Stimulated activated CD4-positive, alpha-beta T cell treated with anti-CD3 and anti-CD28 coated beads, TNF-alpha, amount 100 ng/mL, for 4 hours (primary cell): ENCODE measurements at regions not wholly inside any gene's neighbourhood (a gene's known extent, or its start where the extent isn't known, plus 50 kb on each side); places are given as distances from the start of the nearest gene placed in this dataset.
"Not testable (repeated sequence)": the region's sequence is repeated elsewhere in the genome, so short reads cannot be mapped to it uniquely, and the experiment has no call there.

Experiments used
- DNase-seq, 3 experiments: peaks; one replicate each; pipeline ENCODE4 v3.0.0-alpha.2; 2020; ENCODE audit warnings: low read depth in 3 of 3

DNA sequence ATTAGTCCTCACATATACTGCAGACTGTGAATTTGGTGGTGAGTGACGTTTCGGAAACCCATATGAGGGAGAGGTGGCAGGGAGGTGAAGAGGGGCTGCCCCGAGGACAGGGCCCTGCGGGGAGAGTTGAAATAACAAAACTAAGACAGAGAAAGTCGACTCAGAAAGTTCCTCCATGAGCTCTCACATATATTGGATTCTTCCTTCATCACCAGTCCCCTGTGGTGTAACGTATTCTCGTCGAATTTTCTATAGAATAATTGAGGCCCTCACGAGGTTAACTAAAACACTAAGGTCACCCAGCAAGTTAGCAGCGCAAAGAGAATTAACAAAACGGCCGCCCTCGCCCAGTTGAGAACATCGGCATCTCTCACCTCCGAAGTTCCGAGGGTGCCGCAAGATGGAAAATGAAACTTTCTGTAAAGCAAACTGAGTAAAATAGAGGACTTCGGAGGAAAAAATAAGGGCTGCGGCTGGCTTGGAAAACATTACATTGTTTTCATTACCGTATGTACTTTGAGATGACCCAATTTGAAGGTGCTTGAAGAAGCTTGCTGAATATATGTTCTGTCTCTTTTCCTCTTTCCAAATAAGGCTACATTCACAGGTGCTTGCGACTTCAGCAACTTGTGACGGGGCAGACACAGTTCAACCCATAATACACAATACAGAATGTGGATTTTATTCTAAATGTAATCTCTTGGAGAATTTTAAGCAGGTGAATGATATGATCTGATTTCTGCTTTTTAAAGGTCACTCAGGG is 490.9 kb upstream of the JARID2 start:
- peak in 1 of 3 experiments; percentile 43 for DNase-seq

DNA sequence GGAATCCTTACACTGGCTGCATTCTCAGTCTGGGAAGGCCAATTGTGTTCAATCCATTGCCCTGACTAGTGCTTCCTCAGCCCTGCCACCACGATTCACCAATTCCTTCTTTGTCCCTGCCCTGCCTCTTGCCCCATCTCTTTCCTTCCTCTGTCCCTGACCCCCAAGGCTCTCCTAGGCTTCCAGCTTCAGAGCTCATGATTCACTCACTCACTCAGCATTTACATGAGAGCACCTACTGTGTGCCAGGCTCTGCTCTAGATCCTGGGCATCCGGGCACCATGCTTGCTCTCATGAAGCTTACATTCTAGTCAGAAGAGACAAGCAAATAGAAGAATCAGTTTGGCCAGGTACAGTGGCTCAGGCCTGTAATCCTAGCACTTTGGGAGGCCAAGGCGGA is 489.5 kb upstream of the JARID2 start:
- no peak for DNase-seq

DNA sequence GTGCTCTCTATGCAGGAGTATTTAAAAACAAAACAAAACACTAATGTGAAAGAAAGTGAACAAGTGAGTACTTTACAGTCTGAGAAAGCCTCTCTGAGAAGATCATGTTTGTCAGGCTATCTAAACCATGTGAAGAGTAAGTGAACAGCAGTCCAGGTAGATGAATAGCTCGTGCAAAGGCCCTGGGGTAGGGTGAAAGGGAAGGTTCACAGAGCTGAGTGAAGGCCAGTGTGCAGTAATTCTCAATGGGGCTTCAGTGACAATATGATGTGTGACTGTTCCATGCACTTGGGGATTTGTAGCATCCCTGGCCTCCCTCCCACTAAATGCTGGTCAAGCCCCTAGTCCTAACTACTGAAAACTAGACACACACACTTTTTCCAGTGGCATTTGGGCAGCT is 488.9 kb upstream of the JARID2 start:
- no peak for DNase-seq

DNA sequence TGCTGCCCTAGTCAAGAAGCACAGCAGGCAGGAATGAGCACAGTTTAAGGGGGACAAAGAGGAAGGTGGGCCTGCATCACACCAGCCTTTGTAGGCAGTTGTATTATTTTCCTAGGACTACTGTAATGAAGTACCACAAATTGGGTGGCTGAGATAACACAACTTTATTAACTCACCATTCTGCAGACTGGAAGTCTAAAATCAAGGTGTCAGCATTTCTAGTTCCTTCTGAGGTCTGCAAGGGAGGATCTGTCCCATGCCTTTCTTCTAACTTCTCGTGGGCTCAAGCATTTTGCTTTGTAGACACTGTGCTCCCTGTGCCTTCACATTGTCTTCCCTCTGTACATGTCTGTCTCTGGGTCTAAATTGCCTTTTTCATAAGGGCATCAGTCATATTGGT is 488.5 kb upstream of the JARID2 start:
- DNase-seq: no peak

DNA sequence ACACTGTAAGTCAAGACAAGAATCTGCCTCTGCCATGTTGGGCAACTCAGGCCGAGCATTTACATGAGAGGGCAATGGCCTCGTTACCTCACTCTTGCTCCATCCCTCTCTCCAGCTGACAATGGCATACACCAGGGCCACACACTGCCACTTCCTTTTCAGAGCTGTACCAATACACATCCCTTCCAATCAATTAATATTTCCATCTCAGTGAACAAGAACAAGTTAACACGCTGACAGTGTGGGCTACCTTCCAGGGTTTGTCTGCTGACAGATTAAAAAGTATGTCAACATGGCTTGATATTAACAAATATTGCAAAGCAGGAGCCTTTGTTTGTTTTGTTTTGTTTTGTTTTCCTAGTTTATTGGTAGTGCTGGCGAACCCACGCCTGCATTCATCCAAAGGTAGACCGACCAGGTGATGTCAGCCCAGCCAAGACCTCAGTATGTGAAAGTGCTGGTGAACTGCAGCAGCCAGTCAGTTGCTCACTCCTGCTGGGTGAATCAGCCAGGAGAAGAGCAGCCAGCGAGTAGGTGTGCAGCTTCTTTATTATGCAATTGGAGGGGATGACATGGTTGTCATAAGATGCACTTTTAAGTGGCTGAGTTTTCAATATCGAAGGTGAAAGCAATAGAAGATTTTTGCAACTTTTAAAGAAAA is 487.3 kb upstream of the JARID2 start:
- DNase-seq: no peak

DNA sequence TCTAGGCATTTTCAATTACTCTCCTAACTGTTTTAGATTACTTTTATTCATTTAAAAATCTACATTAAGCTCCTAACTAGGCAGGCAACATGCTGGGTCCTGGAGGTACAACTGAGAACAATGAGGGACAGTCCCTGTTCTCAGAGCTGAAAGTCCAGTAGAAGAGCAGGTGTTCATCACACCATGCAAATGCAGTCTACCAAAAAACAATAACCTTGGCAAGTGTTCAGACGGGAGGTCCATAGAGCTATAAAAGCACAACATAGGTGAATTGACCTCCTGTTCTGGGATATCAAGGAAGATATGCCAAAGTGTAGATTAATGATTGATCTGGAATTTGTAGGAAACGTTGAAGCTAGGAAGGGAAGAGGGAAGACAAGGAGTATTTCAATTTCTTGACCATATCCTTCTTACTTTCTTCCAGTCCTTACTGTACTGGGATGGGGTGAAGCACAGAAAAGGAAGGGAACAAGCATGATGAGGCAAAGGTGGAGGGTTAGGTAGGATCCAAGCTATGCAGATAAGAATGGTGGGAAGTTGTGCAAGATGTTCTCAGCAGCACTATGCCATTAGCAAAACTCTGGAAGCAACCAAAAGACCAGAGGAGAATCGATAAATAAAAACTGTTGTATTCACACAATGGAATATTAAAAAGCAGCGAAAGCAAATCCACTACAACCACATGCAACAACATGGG is 485.7 kb upstream of the JARID2 start:
- no peak for DNase-seq

DNA sequence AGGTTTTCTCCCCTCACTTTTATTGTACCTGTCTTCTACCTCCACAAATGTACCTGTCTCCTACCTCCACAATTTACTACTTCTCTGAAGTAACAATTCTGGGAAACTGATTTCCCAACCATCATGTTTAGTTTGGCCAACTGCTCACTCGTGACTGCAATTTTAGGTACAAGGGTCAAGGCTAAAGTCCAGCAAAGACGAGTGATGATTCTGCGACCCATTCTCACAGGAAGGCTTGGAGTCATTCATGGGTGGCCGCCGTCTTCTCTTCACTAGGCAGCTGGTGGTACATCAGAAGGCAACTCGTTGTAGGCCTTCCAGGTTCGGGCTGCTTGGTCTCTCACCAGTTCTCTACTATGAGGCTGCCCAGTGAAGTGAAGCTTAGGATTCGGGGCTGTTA is 483.8 kb upstream of the JARID2 start:
- no peak for DNase-seq

DNA sequence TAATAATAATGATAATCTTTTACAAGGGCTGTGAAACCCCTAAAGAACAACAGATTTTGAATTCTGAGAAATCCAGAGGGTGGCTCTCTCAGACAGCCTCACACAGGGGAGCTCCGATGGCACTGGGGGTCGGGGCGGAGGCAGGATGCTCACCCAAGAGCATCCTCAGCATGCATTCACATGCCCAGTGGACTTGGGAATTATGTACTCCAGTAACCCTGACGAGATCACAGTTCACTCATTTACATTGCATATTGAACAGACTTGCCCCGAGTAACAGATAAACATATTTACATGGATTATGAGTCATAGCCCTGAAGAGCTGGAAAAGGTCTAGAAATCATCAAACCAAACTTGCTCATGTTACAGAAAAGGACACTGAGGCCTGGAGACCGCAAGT is 482.7 kb upstream of the JARID2 start:
- no peak for DNase-seq

DNA sequence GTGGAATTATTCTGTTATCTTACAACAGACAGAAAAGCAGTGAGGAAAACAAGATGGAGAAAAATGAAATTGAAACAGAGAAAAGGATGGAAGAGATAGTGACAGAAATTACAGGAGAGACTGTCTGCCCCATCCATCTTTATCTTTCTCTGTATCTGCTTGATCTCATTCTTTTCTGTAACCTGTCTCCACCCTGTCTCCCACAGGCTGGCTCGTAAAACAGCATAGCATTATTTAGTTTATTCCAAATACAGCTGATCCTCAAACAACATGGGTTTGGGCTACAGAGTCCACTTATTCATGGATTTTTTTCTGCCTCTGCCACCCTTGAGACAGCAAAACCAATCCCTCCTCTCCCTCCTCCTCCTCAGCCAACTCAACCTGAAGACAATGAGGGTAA is 482.3 kb upstream of the JARID2 start:
- no peak for DNase-seq

DNA sequence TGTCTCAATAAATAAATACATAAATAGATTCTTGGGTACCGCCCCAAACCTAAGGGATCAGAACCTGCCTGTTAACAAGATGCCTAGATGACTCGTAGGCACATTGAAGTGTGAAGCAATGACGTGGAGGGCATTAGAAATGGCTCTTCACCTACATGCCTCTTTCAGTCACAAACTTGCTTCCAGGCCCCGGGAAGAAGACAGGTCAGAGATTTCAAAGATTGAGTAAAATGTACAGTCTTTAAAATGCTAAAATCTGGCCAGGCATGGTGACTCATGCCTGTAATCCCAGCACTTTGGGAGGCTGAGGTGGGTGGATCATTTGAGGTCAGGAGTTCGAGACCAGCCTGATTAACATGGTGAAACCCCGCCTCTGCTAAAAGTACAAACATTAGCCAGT is 480.8 kb upstream of the JARID2 start:
- no peak for DNase-seq

DNA sequence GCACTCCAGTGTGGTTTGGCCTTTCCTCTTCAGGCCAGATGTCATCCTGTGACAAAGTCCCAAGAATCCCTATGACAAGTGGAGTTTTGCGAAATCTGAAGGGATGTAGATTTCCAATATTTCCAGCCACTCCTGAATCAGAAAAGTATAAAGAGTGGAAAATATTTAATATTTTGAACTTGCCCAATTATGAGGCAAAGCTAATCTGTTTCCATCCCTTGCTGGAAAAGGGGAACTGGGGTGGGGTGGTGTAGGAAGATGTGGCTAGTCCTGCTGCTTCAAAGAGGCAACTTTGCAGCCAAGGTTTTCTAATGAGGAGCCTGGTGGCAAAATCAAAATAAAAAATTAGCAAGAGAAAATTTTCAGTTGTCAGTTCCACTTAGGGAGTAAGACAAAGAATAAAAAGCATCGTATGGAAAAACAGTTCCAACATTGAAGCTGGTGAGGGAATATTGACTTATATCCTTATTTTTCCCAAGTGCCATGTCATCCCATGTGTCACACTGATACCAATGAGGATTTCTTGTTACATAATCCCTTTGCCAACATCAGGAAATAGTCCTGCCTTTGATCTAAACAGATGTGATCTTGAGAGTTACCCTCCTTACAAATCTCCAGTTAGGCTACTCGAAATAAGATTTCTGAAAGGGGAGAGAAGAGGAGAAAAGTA is 480.0 kb upstream of the JARID2 start:
- DNase-seq: no peak

DNA sequence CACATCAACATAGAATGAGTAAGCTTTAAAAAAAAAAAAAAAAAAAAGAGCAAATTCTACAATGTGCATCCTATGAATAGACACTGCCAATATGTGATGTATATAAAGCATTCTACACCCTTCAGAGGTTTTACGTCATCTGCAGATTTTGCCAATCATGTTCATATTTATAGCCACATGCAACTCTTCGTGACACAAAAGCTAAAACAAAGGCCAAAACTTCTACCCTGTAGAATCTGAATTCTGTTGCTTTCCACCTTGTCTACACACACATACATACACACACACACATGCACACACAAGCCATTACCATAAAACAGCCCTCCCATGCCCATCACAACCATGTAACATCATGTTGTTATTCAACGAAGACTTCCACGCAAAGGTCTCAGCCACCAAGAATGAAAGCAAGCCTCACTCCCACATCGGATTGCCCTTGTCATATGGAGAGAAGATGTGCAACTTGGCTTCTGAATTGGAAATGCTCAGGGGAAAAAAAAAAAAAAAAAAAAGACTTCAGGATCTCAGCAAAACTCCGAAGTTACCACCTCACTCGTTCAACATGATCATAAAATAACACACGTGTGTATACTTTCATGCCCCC is 479.4 kb upstream of the JARID2 start:
- DNase-seq: no peak

DNA sequence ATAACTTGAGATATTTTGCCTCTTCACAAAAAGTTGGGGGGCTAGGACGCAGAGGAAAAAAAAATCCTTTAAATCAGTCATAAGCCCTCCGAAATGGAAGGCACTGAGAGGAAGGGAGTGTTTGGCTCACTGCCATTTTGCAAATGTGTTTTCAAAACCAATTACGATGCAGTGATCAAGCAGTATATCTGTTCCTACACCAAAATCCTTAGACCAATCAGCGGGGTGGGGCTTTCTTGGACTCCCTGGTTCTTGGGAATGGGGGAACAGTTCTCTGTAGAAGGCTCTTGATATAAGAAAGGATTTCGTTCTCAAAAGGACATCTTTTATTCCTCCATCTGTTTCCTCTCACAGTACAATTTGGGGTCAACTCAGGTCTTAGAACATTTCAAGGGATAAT is 478.6 kb upstream of the JARID2 start:
- DNase-seq: no peak

DNA sequence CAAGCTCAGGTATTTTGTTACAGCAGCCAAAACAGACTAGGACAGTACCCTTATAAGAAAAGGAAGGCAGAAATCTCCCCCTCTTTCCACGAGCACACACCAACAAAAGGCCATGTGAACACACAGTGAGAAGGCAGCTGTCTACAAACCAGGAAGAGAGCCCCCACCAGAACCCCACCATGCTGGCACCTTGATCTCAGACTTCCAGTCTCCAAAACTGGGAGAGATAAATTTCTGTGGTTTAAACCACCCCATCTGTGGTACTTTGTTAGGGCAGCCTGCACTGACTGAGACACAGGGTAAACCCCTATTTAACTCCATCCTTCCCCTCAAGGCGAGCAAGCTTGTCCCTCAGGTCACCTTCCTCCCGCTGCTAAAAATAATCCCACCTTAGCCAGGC is 475.8 kb upstream of the JARID2 start:
- DNase-seq: no peak

DNA sequence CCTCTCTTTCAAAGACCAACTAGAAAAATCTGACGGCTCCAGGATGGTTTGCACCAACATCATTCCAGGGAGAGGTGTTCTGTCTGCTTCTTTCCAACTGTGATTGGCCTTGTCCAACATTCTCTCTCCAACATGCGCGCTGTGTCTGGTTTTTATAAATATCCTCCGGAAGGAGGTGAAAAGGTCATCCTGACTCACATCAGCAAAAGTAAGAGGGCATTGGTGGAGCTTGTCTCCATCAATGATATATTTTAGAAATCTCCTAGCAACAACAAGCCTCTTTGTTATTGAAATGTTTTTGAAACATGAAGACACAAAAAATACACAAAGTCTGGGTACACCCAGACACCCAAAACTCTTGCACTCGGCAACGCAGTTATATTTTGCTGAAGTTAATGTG is 475.3 kb upstream of the JARID2 start:
- no peak for DNase-seq

DNA sequence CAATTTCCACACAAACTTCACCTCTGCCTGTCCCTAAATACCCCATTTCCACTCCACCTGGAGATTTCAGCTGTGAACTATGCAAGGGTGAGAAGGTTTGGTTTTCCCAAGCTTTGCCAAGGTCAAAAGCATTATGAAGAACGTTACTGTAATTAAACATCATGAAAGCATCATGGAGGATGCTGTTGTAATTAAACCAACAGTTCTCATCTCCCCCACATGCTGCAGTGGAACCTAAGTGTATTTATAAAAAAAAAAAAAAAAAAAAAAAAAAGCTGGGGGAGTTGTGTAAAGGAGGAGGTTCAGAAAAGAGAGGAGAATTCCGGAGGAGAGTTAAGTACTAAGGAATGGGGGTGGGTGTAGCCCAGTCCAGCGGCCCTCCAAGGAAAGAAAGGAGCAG is 474.9 kb upstream of the JARID2 start:
- no peak for DNase-seq

DNA sequence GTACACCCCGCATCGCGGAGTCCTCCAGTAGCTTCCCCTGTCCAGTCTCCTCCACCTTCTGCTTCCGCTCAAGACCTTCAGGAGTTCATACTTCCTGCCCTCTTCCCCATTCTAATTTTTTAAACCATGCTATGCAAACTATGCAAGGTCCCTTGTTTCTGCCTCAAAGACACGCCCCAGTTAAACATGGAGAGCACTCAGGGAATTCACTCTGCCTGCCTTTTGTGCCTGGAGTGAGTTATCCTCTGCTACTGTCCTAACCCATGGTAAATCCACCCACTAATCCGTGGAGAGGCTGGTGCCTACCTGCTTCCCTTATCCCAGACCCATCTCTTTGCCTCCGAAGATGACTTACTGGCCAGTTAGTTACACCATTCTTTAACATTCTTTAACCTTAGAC is 473.7 kb upstream of the JARID2 start:
- DNase-seq: no peak

DNA sequence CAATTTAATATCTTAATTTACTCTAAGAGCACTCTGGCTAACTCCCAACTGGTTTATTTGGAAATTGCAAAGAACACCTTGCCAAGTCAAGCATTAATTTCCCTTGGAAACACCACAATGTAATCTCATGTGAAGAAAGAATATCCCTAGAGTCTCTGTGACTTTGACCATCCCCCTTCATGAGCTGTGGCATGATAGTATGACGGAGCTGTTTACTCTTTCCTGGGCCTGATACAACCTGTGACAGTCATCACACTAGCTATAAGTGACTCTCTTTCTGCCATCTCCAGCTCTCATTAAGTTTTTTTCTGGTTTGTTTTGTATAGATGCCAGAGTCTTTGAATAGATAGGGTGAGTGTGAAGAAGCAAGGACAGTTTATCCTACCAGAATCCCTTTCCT is 470.3 kb upstream of the JARID2 start:
- DNase-seq: no peak

DNA sequence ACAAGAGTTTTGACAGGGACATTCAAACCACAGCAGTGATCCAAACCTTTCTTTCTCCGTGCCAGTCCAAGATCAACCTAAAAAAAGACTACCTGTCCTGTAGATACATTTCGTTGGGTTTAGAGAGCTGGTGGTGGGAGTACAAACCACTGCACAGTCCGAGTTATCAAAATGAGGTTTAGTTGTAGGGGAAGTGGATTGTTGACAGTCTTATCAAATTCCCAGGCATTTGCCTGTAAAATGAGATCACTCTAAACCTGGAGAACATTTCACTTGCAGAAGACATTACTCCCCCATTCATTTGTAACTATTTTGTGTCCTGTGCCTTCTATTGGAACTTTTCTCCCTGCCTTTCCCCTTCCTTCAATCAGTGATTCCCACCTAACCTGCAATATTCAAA is 469.6 kb upstream of the JARID2 start:
- no peak for DNase-seq

DNA sequence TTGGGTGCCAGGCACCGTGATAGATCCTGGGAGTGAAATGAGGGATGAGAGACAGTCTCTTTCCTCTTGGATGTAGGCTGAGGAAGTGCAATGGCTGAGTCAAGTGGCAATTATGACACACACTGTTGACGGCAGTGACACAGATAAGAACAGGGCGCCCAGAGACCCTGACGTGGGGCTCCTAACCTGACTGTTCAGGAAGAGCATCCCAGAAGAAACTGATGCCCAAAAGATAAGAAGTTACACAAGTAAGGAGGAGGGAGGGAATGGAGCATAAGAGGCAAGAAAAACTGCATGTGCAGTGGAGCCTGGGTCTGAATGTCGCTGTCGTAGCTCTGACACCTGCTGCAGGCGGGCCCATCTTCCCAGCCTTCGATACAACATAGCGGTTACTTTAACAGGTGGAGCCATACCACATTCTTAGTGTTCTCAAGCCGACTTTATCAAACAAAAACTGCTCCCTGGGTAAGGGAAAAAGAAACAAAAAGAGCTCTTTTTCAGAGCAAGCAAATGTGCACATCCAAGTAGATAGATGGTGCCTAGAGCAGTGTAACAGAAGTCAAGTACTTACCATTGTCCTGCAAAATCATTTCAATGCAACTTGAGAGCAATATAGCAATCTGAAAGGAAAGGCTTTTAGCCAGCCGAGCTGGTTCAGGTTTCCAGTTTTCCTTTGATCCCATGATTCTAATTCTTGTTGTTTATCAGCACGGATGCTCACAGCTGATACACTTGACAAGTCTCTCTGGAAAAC is 463.9 kb upstream of the JARID2 start:
- DNase-seq: no peak

DNA sequence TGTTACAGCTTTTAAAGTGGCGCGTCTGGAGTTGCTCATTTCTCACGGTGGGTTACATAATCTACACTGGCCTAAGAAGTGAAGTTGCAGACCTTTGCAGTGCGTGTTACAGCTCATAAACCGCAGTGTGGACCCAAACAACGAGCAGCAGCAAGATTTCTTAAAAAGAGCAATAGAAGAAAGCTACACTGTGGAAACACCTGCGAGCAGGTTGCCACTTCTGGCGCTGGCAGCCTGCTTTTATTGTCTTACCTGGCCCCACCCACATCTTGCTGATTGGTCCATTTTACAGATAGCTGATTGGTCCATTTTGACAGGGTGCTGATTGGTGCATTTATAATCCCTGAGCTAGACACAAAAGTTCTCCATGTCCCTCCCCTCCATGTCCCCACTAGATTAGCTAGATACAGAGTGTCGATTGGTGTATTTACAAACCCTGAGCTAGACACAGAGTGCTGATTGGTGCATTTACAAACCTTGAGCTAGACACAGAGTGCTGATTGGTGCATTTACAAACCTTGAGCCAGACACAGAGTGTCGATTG is 462.9 kb upstream of the JARID2 start:
- DNase-seq: not testable (repeated sequence)
